GM18951 (cell line): ENCODE measurements at regions not wholly inside any gene's neighbourhood (a gene's known extent, or its start where the extent isn't known, plus 50 kb on each side); places are given as distances from the start of the nearest gene placed in this dataset.

Source experiments
- POLR2A ChIP-seq: IDR thresholded peaks from 4 replicates; pipeline ENCODE4 v1.6.1; 2011; ENCODE audit warnings: mild to moderate bottlenecking; ENCODE audit not compliant: insufficient read length, insufficient read depth; ENCODE audit errors: extremely low read depth
- in situ Hi-C: fragments of 300-500 bp; cut with MboI; formaldehyde crosslinking; loops from one replicate; pipeline ENCODE4 v1.12.0; 2022; ENCODE audit warnings: low sequenced_read_pairs, mixed read lengths, inconsistent platforms; ENCODE audit not compliant: unreplicated experiment

DNA sequence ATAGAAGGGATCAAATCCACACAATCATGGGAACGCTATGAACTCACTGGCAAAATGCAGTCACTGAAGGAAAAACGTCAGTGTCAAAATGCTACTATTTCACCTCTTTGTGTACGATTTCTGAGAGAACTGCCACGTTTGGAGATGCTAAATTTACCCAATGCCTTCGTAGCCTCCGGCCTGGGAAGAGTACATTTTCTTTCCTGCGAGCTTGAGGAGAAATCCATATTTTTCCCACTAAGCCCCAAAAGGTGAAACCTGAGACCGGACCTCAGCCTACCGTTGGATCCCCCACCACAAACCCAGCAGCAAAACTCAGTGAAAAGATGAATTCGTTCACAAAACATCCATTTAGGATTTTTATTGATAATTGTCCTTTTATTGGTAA, 131.7 kb downstream of the GPX5 start:
- in situ Hi-C loops, result loop anchor here (10.0 kb wide), 1 partner anchor 113 kb away; no protein-coding TSS in a partner anchor
- no peak for TF ChIP-seq POLR2A

DNA sequence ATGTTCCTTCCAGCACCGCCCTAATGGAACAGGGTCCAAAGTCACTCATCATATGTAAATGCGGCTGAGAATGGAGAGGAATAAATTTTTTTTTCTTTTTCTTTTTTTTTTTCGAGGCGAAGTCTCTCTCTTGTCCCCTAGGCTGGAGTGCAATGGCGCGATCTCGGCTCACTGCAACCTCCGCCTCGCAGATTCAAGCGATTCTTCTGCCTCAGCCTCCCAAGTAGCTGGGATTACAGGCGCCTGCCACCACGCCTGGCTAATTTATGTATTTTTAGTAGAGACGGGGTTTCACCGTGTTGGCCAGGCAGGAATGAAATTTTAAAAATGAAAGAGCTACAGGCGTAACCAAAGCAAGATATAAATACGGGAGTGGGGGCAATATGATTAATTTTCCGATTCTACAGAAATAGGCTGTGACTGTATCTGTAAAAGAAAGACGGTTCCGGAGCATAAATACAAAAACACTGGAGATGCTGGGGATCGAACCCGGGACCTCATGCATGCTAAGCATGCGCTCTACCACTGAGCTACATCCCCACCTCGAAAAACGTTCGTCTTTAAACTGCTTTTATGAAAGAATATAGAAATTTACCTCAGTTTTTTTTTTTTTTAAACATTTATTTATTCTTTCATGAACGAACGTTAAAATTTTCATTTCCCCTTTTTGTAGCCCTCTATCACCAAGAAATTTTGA, 132.2 kb downstream of the GPX5 start:
- no peak for TF ChIP-seq POLR2A

DNA sequence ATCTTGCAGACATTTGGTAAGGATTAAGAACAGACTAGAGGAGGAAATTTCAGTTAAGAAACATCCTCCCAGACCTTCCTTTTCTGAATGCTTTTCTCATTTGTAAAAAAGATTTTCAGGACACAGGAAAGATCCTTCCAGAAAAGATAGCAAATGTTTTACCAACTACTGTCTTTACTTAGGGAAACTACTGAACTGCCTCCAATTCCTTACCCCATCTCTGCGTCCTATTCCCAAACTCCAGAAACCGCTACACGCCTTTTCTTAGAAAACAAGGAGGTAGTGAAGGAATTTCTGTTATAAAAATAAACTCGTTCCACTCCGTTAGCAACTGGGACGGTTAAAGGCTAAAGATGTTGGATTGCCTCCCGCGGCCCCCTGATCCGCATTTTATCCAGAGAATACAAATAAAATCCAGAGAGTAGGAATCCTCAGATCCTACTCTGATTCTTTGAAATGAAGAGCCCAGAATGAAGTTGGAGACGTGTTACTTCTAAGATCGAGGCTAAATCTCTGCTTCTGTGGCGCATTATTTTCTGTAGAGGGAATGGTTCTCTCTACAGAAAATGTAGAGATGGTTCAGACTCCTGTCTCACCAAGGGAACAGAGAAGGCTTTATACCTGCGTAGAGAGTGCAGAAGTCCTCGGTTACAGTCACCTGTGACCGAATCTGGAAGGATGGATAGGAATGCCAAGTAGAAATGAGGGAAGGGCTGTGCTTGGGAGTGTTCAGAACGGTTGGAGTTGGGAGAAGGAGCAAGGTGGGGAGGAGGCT, 133.0 kb downstream of the GPX5 start:
- TF ChIP-seq POLR2A, result no peak
- in situ Hi-C loops, result loop anchor here (10.0 kb wide), 1 partner anchor 114 kb away; no protein-coding TSS in a partner anchor

More for the DNA sequence above, 132.2 kb downstream of the GPX5 start:
- in situ Hi-C loops, result loop anchor here (10.0 kb wide), 1 partner anchor 113 kb away; no protein-coding TSS in a partner anchor

DNA sequence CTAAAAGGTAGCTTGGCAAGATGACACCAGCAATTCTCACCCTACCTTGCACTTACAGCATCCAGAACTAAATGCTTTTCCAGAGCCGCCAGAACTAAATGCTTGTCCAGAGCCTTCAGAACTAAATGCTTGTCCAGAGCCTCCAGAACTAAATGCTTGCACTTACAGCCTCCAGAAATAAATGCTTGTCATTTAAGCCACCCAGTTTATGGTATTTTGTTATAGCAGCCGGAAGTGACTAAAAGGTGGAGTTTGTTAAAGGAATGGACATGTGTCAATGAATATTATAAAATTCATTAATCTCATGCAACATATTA, 133.5 kb downstream of the GPX5 start:
- in situ Hi-C loops, result loop anchor here (10.0 kb wide), 1 partner anchor 114 kb away; no protein-coding TSS in a partner anchor
- no peak for TF ChIP-seq POLR2A

DNA sequence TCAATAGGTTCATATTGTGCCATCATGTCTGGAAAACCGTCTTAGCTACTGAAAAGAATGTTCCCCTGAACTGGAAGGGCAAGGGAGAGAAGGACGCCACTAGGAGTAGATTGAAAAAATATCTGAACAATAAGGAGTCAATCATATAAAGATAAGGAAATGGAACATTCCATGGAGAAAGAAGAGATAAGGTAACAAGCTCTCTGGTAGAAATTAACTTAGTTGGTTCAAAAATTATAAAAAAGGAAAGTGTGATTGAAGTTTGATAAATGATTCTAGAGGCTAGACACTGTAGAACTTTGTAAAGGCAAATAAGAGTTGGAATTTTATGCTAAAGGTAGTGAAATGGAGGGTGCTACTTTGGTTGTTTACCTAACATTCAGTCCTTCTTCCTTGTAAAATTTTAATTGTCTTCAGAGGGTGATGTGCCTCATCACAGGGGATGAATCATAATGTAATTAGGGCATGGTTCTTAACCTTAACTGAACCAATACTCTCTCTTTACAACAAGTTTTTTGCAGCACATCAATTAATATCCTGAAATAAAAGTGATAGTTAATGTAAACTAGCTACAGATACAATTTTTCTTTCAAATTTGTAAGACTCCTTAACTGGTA, 135.5 kb downstream of the GPX5 start:
- no peak for TF ChIP-seq POLR2A
- in situ Hi-C loops, result no loop called here

DNA sequence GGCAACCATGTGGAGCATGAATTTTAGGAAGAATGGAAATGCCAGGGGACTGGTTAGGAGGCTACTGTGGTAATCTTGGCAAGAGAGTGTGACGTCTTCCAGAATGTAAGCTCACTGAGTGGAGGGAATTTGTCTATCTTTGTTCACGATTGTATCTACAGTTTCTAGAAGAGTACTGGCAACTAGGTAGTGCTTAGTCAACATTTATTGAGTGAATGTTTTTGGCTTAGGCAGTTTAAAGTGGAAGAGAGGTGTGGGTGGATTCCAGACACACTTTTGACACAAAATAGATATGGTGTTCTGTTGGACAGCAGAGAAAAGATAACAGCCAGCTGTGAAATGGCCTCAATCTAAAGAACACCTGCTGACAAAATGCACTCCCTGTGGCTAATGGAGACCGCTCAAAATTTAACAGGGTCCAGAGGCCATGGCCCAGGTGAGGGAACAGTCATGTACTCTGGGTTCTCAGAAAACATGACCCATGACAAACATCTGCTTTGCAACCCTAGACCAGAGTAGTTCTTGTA, 139.3 kb downstream of the GPX5 start:
- in situ Hi-C loops, result no loop called here
- no peak for TF ChIP-seq POLR2A

DNA sequence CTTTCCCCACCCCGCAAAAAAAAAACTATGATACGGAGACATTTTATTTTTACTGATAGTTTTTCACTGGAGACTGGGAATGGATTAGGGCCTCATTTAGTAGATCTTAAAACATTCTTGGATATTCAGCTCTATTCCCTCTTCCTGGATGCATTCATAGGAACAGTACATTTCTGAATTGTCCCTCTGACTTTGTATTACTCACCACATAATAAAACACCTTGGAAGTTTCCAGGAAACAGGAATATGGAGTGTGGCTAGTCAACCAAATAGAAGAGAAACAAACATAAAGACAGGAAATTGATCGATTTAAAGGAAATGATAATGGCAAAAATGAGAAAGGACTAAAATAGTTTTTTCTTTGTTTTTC, 147.7 kb downstream of the GPX5 start:
- in situ Hi-C loops, result no loop called here

DNA sequence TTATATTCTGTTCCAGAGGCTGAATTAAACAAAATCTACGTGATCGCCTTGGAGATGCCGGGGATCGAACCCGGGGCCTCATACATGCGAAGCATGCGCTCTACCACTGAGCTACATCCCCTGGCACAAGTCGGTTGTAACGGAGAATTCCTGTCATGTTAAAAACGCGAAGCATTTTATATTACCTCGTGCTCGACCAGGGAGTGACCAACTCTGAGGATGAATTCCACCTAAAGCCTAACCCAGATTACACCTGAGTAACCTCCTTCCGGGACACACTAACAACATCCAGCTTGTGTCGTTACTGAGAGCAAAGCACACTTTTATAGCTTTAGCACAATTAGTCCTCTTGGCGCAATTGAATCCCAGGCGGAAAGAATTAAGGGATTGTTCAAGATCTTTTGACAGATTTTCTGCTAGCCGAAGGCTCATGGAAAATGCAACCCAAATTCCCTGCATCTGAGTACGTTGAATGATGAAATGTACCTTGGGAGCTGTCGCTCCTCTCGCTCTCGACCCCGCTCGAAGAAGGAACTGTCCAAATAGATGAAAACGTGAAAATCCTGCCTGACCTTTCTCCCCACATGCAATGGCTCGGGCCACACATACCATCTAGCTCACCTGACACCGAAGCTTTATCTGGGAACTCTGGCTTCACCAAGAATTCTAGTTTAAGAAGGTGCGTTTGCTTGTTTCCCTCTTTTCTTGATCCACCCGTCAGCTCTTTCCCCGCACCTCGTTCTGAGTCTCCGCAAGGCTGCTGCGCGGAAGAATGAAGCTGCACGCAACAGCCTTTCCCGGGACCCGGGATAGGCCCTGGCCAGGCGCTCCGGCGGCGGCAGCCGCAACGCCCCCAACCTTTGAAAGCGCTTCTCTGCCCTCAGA, 148.3 kb downstream of the GPX5 start:
- TF ChIP-seq POLR2A, result no peak
- in situ Hi-C loops, result no loop called here

More for the DNA sequence above, 147.7 kb downstream of the GPX5 start:
- TF ChIP-seq POLR2A, result no peak

DNA sequence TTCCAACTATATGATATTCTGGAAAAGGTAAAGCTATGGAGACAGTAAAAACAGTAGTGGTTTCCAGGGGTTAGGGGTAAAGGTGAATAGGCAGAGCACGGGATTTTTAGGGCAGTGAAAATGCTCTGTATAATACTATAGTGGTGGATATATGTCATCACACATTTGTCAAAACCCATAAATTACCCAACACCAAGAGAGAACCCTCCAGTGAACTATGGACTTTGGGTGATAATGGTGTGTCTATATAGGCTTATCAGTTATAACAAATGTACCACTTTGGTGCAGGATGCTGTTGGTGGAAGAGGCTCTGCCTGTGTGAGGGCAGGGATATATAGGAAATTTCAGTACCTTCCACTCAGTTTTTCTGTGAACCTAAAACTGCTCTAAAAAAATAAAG, 149.9 kb downstream of the GPX5 start:
- in situ Hi-C loops, result loop anchor here (25.0 kb wide), 1 partner anchor 912 kb away; the partner anchor contains the start of gene OR2H2
- no peak for TF ChIP-seq POLR2A

DNA sequence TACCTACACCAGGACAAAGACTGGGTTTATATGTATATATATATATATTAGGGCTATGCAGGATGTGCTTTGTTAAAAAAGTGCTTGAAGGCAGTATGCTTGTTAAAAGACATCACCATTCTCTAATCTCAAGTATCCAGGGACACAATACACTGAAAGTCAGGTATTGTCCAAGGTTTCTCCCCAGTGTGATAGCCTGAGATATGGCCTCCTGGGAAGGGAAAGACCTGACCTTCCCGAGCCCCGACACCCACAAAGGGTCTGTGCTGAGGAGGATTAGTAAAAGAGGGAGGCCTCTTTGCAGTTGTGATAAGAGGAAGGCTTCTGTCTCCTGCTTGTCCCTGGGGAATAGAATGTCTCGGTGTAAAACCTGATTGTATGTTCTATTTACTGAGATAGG, 156.9 kb downstream of the GPX5 start:
- in situ Hi-C loops, result loop anchor here (10.0 to 25.0 kb wide), 2 partner anchors 332 to 905 kb away; partner anchors contain the start of gene OR2H2
- TF ChIP-seq POLR2A, result no peak

DNA sequence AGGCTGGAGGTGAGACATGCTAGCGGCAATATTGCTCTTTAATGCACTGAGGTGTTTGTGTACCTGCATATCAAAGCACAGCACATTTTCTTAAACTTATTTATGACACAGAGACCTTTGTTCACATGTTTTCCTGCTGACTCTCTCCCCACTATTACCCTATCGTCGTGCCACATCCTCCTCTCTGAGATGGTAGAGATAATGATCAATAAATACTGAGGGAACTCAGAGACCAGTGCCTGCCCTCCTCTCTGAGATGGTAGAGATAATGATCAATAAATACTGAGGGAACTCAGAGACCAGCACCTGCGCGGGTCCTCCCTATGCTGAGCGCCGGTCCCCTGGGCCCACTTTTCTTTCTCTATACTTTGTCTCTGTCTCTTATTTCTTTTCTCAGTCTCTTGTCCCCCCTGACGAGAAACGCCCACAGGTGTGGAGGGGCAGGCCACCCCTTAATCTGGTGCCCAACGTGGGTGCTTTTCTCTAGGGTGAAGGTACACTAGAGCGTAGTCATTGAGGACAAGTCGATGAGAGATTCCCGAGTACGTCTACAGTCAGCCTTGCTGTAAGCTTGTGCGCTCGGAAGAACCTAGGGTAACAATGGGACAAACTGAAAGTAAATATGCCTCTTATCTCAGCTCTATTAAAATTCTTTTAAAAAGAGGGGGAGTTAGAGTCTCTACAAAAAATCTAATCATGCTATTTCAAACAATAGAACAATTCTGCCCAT, 157.4 kb downstream of the GPX5 start:
- in situ Hi-C loops, result loop anchor here (10.0 to 25.0 kb wide), 2 partner anchors 332 to 904 kb away; partner anchors contain the start of gene OR2H2
